GM23338 (cell line): ENCODE measurements at regions not wholly inside any gene's neighbourhood (a gene's known extent, or its start where the extent isn't known, plus 50 kb on each side); places are given as distances from the start of the nearest gene placed in this dataset.

Experiments used
- ATAC-seq: fragments of 200-7000 bp; cut with Tn5 transposase; 3 replicates; pipeline ENCODE4 v1.9.1; 2020
- DNase-seq: peaks from one replicate; pipeline ENCODE4 v3.0.0-alpha.2; 2015; ENCODE audit warnings: low spot score
- H2AFZ ChIP-seq: fragments of 200-600 bp; sonication (generic); 2 replicates; pipeline ENCODE4 v1.8.0; 2016; ENCODE audit warnings: antibody characterized with exemption, mild to moderate bottlenecking, moderate library complexity
- H3F3A ChIP-seq: fragments of 200-600 bp; sonication (generic); replicated peaks from 2 replicates; pipeline ENCODE4 v1.8.0; 2017; ENCODE audit warnings: antibody characterized with exemption, mixed run types, low read depth
- H3K27ac ChIP-seq: fragments of 200-600 bp; sonication (generic); 2 replicates; pipeline ENCODE4 v1.6.1; 2016; ENCODE audit warnings: low read depth
- H3K27me3 ChIP-seq: fragments of 200-600 bp; sonication (generic); 2 replicates; pipeline ENCODE4 v1.8.0; 2016; ENCODE audit warnings: mild to moderate bottlenecking, mixed run types, moderate library complexity; ENCODE audit not compliant: insufficient read depth
- H3K36me3 ChIP-seq: fragments of 200-600 bp; sonication (generic); 2 replicates; pipeline ENCODE4 v1.8.0; 2016; ENCODE audit warnings: mild to moderate bottlenecking; ENCODE audit not compliant: insufficient read depth
- H3K4me1 ChIP-seq: fragments of 200-600 bp; sonication (generic); 2 replicates; pipeline ENCODE4 v1.8.0; 2016; ENCODE audit warnings: mild to moderate bottlenecking, moderate library complexity; ENCODE audit not compliant: insufficient read depth
- H3K4me2 ChIP-seq: fragments of 200-600 bp; sonication (generic); 2 replicates; pipeline ENCODE4 v1.7.1; 2017; ENCODE audit warnings: mixed run types
- H3K4me3 ChIP-seq: fragments of 200-600 bp; sonication (generic); 2 replicates; pipeline ENCODE4 v1.6.1; 2016; ENCODE audit warnings: mixed run types
- H3K79me2 ChIP-seq: fragments of 200-600 bp; sonication (generic); replicated peaks from 2 replicates; pipeline ENCODE4 v1.8.0; 2017; ENCODE audit warnings: mild to moderate bottlenecking; ENCODE audit not compliant: insufficient read depth
- H3K9me2 ChIP-seq: fragments of 200-600 bp; sonication (generic); 2 replicates; pipeline ENCODE4 v1.8.0; 2017; ENCODE audit not compliant: insufficient read depth
- H4K20me1 ChIP-seq: fragments of 200-600 bp; sonication (generic); replicated peaks from 2 replicates; pipeline ENCODE4 v1.8.0; 2017; ENCODE audit warnings: mild to moderate bottlenecking; ENCODE audit not compliant: insufficient read depth
- H3K27ac Mint-ChIP-seq: 2 replicates; pipeline ENCODE4 v1.8.0; 2020; ENCODE audit warnings: inconsistent platforms, mild to moderate bottlenecking, moderate library complexity, mixed read lengths
- H3K27me3 Mint-ChIP-seq: 3 replicates; pipeline ENCODE4 v1.8.0; 2022; ENCODE audit warnings: low read depth, mild to moderate bottlenecking, moderate library complexity, mixed read lengths, inconsistent platforms; ENCODE audit not compliant: insufficient read depth, poor library complexity
- H3K36me3 Mint-ChIP-seq: 3 replicates; pipeline ENCODE4 v1.8.0; 2021; ENCODE audit warnings: low read depth, mild to moderate bottlenecking, inconsistent platforms, moderate library complexity, mixed read lengths
- H3K4me1 Mint-ChIP-seq: 3 replicates; pipeline ENCODE4 v1.8.0; 2020; ENCODE audit warnings: mild to moderate bottlenecking, inconsistent platforms, mixed read lengths
- H3K4me3 Mint-ChIP-seq: 3 replicates; pipeline ENCODE4 v1.8.0; 2021; ENCODE audit warnings: moderate library complexity, mild to moderate bottlenecking, inconsistent platforms, mixed read lengths
- H3K9me3 Mint-ChIP-seq: 3 replicates; pipeline ENCODE4 v1.8.0; 2020; ENCODE audit warnings: moderate library complexity, mild to moderate bottlenecking, inconsistent platforms, mixed read lengths
- CREB1 ChIP-seq: fragments of 250-450 bp; sonication (Bioruptor Pico); IDR thresholded peaks from 2 replicates; pipeline ENCODE4 v1.5.0; 2020; ENCODE audit warnings: low read depth, mild to moderate bottlenecking, moderate library complexity
- REST ChIP-seq: IDR thresholded peaks from one replicate; pipeline ENCODE4 v1.6.1; 2018; ENCODE audit warnings: antibody characterized with exemption; ENCODE audit not compliant: unreplicated experiment
- ZNF114 ChIP-seq: fragments of 250-450 bp; sonication (Bioruptor Pico); IDR thresholded peaks from 2 replicates; pipeline ENCODE4 v1.5.0; 2020; ENCODE audit warnings: mild to moderate bottlenecking, moderate library complexity
- TF ChIP-seq, protein P1 (sequence below): IDR thresholded peaks from 2 replicates; pipeline ENCODE4 v1.6.1; 2016; ENCODE audit warnings: antibody characterized with exemption
- TF ChIP-seq, protein P2 (sequence below), 2 experiments: fragments of 200-600 bp in 1 of 2; sonication (generic) in 1 of 2; conservative IDR thresholded peaks; 2 replicates each; pipeline versions ENCODE4 v1.5.1 to v1.6.1; 2016 to 2017; ENCODE audit warnings: antibody characterized with exemption in 2 of 2, low read depth in 2 of 2, mild to moderate bottlenecking in 2 of 2, moderate library complexity in 1 of 2

DNA sequence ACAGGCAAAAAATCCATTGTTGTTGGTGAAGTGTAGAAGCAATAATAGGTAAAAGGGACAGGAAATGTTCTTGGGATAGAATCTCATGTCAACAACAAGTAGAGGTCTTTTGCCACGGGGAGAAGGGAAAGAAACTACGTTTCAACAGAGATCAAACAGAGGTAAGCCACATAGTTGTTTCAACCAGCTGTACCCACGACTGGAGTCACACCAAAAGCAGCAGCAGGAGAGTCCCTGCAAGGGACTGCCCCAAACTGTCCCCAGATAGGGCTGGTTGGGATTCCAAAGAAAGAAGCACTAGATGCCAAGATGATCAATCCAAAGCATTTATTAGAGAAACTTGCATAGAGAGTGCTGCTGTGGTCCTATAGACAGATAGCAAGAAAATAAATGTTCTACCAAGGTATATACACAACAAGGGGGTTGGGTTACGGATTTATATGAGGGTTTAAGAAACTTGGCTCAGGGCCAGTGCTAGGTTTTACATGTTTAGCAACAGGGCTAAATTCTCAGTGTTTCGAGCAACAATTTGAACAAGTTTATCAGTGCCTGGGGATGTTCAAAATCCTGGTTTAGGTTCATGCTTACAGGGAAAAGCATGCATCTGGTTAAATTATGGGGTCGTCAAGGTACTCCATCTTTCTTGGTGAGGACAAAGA, 466.5 kb downstream of the MMUT start (continued):
- no peak for TF ChIP-seq REST

- Histone ChIP-seq H3K4me2 (no peak overlapping the region), H3K9me2 (peaks cover 20% of the 10 kb centered on the region; the same call in 1 of the 2 replicates), H2AFZ (no peak overlapping the region), H3K79me2 (no peaks in the 10 kb centered on the region), H3K36me3 (no peaks in the 10 kb centered on the region), H3K27me3 (no peaks in the 10 kb centered on the region), H3K27ac (no peak overlapping the region), H3K4me1 (no peaks in the 10 kb centered on the region), H4K20me1 (no peaks in the 10 kb centered on the region), H3F3A (no peaks in the 10 kb centered on the region), H3K4me3 (no peak overlapping the region)
- ATAC-seq (no peak; the same call in 2 of the 3 replicates), DNase-seq (peak; percentile 26)
- Mint-ChIP-seq H3K4me3 (no peak overlapping the region), H3K27ac (no peak overlapping the region), H3K9me3 (peaks cover 11% of the 10 kb centered on the region; the same call in 2 of the 3 replicates), H3K36me3 (peaks cover 3% of the 10 kb centered on the region; the same call in 2 of the 3 replicates), H3K4me1 (no peaks in the 10 kb centered on the region), H3K27me3 (no peaks in the 10 kb centered on the region)
- TF ChIP-seq ZNF114 (CRISPR knock-in tag): no peak
- TF ChIP-seq REST: no peak
- TF ChIP-seq, protein P1, sequence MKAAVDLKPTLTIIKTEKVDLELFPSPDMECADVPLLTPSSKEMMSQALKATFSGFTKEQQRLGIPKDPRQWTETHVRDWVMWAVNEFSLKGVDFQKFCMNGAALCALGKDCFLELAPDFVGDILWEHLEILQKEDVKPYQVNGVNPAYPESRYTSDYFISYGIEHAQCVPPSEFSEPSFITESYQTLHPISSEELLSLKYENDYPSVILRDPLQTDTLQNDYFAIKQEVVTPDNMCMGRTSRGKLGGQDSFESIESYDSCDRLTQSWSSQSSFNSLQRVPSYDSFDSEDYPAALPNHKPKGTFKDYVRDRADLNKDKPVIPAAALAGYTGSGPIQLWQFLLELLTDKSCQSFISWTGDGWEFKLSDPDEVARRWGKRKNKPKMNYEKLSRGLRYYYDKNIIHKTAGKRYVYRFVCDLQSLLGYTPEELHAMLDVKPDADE: no peak
- TF ChIP-seq, protein P2, sequence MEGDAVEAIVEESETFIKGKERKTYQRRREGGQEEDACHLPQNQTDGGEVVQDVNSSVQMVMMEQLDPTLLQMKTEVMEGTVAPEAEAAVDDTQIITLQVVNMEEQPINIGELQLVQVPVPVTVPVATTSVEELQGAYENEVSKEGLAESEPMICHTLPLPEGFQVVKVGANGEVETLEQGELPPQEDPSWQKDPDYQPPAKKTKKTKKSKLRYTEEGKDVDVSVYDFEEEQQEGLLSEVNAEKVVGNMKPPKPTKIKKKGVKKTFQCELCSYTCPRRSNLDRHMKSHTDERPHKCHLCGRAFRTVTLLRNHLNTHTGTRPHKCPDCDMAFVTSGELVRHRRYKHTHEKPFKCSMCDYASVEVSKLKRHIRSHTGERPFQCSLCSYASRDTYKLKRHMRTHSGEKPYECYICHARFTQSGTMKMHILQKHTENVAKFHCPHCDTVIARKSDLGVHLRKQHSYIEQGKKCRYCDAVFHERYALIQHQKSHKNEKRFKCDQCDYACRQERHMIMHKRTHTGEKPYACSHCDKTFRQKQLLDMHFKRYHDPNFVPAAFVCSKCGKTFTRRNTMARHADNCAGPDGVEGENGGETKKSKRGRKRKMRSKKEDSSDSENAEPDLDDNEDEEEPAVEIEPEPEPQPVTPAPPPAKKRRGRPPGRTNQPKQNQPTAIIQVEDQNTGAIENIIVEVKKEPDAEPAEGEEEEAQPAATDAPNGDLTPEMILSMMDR (conservative IDR thresholded peaks at IDR 0.05; ENCODE audit: low read depth in 2 of 2): peak; percentile 24 to 32; a peak in 3 of 4 replicates
- TF ChIP-seq CREB1: no peak
These were observed 468.2 kb downstream of the MMUT start for GRCh38 chr6:48994811-48995210.
